Suprapubic skin (tissue), 4 donors: ENCODE measurements at regions not wholly inside any gene's neighbourhood (a gene's known extent, or its start where the extent isn't known, plus 50 kb on each side); places are given as distances from the start of the nearest gene placed in this dataset.

Experiments used
- CTCF ChIP-seq, 2 donors: fragments of 200-600 bp in 1 of 2; fragments of 450-650 bp in 1 of 2; sonication (generic) in 1 of 2; IDR thresholded peaks; one replicate each; pipeline ENCODE4 v1.5.1; 2016 to 2019; ENCODE audit warnings: antibody characterized with exemption in 2 of 2, mild to moderate bottlenecking in 1 of 2, moderate library complexity in 1 of 2
- POLR2A ChIP-seq, 2 donors: fragments of 450-650 bp; IDR thresholded peaks; one replicate each; pipeline ENCODE4 v1.6.1; 2017; ENCODE audit warnings: antibody characterized with exemption in 2 of 2, mild to moderate bottlenecking in 2 of 2, moderate library complexity in 2 of 2
- POLR2AphosphoS5 ChIP-seq, 3 donors: sonication (generic); formaldehyde crosslinking; IDR thresholded peaks; one replicate each; pipeline ENCODE4 v1.6.1; 2017; ENCODE audit warnings: antibody characterized with exemption in 3 of 3

DNA sequence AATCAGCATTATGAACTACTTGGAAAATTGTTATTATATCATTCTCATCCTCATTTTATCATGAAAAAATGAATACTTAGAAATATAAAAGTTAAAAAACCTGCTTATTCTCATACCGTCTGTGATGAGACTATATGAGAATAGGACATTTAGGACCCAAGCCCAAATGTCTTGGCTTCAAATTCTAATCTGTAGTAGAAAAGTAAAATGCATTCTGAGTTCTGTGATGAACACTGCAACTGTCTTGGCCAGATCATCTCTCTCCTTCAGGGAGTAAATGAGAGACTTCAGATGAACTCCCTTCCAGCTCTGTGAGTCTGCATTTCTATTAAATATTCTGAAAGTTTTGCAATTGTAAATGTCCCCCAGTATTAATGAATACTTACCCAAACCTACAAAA, 940.7 kb upstream of the KLHL29 start:
- no peak for TF ChIP-seq CTCF (IDR thresholded peaks at IDR 0.05)
- no peak for TF ChIP-seq POLR2A (IDR thresholded peaks at IDR 0.05)
- TF ChIP-seq POLR2AphosphoS5 (IDR thresholded peaks at IDR 0.05), result no peak
